Esophagus muscularis mucosa (tissue), 3 donors: ENCODE measurements at regions not wholly inside any gene's neighbourhood (a gene's known extent, or its start where the extent isn't known, plus 50 kb on each side); places are given as distances from the start of the nearest gene placed in this dataset.

Experiments used
- CTCF ChIP-seq, 3 experiments: fragments of 200-600 bp in 2 of 3; fragments of 450-650 bp in 1 of 3; sonication (generic) in 2 of 3; IDR thresholded peaks; one replicate each; pipeline ENCODE4 v1.5.1; 2017 to 2019; ENCODE audit warnings: antibody characterized with exemption in 3 of 3, mild to moderate bottlenecking in 2 of 3, moderate library complexity in 1 of 3
- POLR2A ChIP-seq: fragments of 450-650 bp; IDR thresholded peaks from one replicate; pipeline ENCODE4 v1.6.1; 2017; ENCODE audit warnings: antibody characterized with exemption, moderate library complexity, mild to moderate bottlenecking, low read depth

- TF ChIP-seq CTCF (IDR thresholded peaks at IDR 0.05), result no peak
- TF ChIP-seq POLR2A, result no peak
Observed at GRCh38 chr19:34085336-34085735, 87.0 kb upstream of the LSM14A start.
